T-helper 2 cell treated with Interferon-gamma antibody and Interleukin-4, amounts not matched to agents 100 ng/mL and 5 ng/mL, for 36 hours (primary cell): ENCODE measurements at regions not wholly inside any gene's neighbourhood (a gene's known extent, or its start where the extent isn't known, plus 50 kb on each side); places are given as distances from the start of the nearest gene placed in this dataset.

ENCODE experiments used
- intact Hi-C: fragments of 100-400 bp; cut with micrococcal nuclease; formaldehyde crosslinking; loops from one replicate; pipeline ENCODE4 v1.15.1; 2023

- intact Hi-C loops: no loop called here
These were observed 254.6 kb downstream of the IRX2 start for GRCh38 chr5:2496891-2497290.

- intact Hi-C loops: no loop called here
These were observed 255.4 kb downstream of the IRX2 start for GRCh38 chr5:2496126-2496525.

GRCh38 chr5:2493356-2493755 is 258.1 kb downstream of the IRX2 start:
- intact Hi-C loops: no loop called here

DNA sequence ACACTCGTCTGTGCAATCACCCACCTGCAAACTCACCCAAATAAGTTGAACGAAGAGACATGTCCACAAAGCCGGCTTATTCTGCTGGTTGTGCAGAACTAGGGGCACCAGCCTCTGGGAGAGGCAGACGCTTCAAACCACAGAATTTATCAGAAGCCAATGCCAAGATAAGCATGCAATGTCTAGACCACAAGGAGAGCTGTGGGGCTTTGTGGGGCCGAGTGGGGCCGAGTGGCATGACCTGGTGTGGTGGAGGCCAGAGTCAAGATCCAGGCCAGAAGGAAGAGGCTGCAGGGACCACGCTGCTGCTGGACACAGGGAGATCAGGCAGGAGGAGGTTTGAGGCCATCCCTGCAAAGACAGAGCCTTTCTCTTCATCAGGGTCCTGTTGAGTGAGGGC is 259.0 kb downstream of the IRX2 start:
- intact Hi-C loops: no loop called here

- intact Hi-C loops: no loop called here
These were observed 259.6 kb downstream of the IRX2 start for GRCh38 chr5:2491846-2492245.

DNA sequence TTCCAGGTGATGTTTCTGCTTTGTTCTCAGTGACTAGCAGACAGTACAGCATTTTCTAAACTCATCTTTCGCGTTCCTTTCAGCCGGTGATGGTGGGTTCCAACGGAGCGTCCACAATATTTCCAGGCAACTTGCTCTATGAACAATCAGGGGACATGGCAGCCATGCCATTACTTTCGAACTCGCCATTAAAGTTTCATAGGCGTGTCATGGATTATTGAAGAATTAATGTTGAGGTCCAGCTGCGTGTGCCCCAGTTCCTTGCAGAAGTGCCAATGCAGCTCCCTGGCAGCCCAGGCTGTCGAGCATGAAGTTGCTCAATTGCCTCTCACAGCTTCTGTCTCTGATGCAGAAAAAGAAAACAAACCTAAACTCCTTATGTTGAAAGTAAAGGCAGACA is 262.2 kb downstream of the IRX2 start:
- intact Hi-C loops: no loop called here

DNA sequence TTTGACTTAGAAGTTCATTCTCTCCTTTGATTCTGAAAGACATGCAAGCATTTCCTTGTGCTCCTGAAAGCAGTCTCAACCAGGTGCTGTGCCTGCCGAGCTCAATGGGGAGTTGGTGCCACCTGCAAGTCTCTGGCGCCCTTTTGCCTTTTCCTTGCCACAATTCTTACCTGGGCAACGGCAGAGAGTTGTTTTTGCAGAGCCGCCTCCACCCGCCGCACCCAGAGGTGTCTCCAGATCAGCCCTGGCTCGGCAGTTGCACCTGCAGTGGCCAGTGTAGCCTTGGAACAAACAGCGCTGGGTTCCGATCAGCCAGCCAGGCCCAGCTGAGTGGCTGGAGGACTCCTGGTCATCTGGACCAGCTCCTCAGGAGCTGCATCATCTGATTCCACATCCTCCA is 262.9 kb downstream of the IRX2 start:
- intact Hi-C loops: no loop called here

- intact Hi-C loops: no loop called here
These were observed 264.2 kb downstream of the IRX2 start for GRCh38 chr5:2487152-2487763.

GRCh38 chr5:2486373-2486772 is 265.1 kb downstream of the IRX2 start:
- intact Hi-C loops: no loop called here

- intact Hi-C loops: no loop called here
These were observed 268.7 kb downstream of the IRX2 start for GRCh38 chr5:2482778-2483177.

DNA sequence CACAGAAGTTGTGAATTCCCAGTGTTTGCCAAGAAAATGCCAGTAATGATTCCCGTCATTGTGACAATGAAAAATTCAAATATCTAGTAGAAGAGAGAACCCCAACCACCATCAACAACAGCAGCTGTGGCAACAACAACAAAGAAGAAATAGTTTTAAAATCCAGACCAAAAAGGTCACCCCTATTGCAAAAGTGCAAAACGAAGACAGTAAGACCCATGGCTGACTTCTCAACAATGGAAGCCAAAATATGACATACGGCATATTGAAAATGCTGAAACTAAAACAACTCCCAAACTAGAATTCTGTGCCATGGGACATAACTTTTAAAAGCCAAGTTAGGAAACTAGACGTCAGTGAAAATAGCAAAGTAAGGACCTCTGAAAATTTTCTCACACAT is 270.6 kb downstream of the IRX2 start:
- intact Hi-C loops: no loop called here

DNA sequence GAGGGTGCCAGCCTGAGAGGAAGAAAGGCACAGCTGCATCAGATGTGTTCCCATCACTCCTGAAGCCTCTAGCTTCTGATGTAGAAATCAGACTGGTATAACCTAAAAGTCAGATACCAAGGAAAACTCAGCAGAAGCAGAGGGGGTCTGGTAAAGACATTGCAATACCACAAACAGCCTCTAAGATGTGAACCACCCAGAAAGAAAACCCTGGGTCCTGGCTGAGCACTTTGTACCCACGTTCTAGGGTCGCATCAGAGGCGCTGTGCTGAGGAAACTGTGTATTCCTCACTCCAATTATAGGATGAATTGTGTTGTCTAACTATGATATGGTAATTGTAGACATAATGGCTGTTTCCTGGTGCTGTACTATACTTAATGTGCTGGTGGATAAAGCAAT is 275.6 kb downstream of the IRX2 start:
- intact Hi-C loops: no loop called here

DNA sequence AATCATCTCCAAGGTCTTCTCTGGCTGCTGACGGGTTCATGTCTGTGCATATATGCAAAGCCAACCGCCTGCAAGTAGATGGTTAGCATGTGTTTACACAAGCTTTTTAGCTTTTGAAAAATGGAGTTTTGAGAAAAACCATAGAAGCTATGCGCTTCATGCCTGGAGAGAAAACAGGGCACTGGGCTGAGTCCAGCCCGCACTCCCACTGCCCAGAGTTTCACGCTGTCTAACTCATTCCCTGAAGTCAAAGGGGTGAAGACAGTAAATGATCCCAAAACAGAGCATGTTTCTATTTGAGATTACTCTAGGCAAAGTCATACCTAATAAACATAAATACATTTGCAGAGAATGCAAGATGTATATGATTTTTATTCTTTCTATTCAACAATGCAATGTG is 278.8 kb downstream of the IRX2 start:
- intact Hi-C loops: no loop called here

- intact Hi-C loops: no loop called here
These were observed 280.2 kb downstream of the IRX2 start for GRCh38 chr5:2471152-2471879.

DNA sequence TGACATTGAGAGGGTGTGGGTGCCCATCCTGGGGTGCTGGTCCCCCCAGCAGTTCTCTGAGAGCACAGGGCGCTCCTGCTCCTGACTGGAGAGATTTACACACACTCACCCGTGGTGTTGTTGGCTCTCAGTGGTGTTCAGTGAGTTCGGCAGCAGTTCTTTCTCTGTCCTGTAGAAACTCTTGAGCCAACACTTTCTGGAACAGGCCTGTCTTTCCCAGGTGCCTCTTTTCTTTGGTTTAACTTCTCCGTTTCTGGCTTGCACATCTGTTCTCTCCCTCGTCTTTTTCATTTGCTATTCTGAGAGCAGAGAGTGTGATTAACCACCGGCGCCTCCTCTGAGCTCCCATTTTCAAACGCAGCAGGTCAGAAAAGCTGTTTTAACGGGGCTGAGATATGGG is 284.5 kb downstream of the IRX2 start:
- intact Hi-C loops: no loop called here

DNA sequence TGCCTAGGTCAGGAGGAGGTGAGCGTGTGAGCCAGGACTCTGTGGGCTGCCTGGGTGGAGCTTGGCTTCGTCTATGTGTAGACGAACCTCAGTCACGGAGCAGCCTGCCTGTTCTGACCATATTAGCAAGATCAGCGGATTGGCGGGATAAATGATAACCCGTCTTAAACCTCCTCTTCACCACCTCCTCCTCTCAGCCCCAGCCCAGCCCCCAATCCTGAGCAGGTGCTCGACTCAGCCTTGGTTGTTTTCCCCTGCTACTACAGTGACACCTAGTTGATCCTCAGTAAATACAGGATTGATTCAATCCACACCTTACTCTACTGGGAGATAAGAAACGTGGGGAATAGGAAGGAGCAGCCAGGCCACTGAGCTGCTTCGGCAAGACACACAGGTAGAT is 286.1 kb downstream of the IRX2 start:
- intact Hi-C loops: no loop called here

GRCh38 chr5:2464141-2464540 is 287.3 kb downstream of the IRX2 start:
- intact Hi-C loops: no loop called here

- intact Hi-C loops: no loop called here
These were observed 289.5 kb downstream of the IRX2 start for GRCh38 chr5:2461701-2462691.

DNA sequence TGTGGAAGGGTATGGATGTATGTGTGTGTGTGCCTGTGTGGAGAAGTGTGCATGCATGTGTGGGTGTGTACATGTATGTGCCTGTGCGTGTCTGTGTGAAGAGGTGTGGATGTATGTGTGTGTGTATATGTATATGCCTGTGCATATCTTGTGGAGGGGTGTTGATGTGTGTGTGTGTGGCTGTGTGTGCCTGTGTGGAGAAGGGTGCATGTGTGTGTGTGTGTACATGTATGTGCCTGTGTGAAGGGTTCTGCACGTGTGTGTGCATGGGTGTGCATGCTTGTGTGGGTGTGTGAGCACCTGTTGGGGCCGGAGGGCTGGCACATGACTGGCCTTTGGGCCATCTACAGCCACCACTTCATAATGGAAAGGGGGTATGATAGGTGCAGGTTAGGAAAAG is 291.4 kb downstream of the IRX2 start:
- intact Hi-C loops: no loop called here

- intact Hi-C loops: no loop called here
These were observed 292.2 kb downstream of the IRX2 start for GRCh38 chr5:2459251-2459650.

DNA sequence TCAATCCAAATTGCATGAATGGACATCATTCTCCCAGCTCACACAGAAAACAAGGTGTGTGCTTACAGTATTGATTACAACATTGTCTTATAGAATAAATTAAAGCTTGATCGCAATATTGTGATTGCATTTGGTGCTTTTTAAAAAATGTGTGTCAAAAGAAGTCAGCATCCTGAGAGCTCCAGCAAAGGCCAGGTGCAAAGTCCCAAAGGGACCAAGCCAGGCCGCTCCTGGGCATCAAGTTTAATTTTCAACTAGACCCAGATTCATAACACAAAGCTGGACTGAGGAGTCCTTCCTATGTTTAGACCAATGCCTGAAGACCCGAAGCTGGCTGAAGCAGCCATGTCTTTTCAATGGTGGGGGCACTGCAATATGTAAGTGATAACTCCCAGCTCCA is 295.6 kb downstream of the IRX2 start:
- intact Hi-C loops: no loop called here

DNA sequence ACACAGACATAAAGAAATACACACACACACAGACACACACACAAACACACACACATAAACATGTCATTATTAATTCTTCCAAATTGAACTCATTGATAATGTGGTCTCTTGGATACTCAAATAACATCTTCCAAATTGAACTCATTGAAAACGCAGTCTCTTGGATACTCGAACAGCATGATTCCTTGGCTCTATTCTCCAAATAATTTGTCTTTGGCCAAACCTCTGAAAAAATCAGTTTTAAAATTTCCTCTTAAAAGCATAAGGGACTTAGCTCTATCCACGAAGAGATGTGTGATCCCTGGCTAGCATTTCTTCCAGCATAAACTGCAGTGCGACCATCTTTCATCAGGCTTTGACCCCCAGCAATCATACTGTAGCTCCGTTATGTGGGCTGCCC is 296.6 kb downstream of the IRX2 start:
- intact Hi-C loops: no loop called here
